ENCODE measurements at regions not wholly inside any gene's neighbourhood (a gene's known extent, or its start where the extent isn't known, plus 50 kb on each side); places are given as distances from the start of the nearest gene placed in this dataset.

DNA sequence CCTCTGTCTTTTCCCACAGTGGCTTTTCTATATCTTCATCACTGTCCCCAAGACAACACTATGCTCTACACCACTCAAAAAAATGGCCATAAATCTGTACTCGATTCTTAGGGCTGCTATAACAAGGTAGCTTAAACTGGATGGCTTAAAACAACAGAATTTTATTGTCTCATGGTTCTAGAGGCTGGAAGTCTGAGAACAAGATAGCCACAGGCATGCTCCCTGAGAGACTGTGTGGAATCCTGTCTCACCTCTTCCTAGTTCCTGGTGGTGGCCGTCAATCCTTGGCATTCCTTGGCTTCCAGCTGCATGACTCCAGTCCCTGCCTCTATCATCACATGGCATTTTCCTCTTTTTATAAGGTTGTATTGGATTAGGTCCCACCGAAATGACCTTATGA is 70.7 kb upstream of the DCLK2 start:
- Mint-ChIP-seq H3K27me3 (ENCODE audit: insufficient read depth, low read depth, poor library complexity) (no peaks in the 10 kb centered on the region), H3K36me3 (ENCODE audit: low read depth) (no peaks in the 10 kb centered on the region), H3K4me1 (peaks cover 18% of the 10 kb centered on the region), H3K27ac (no peak overlapping the region), H3K9me3 (no peaks in the 10 kb centered on the region), H3K4me3 (no peak overlapping the region)
- Histone ChIP-seq H3K9me2 (ENCODE audit: insufficient read depth) (no peaks in the 10 kb centered on the region), H2AFZ (no peak overlapping the region), H3K36me3 (ENCODE audit: insufficient read depth) (no peaks in the 10 kb centered on the region), H3F3A (replicated peaks; ENCODE audit: low read depth) (no peaks in the 10 kb centered on the region), H3K4me2 (no peak overlapping the region), H3K4me1 (ENCODE audit: insufficient read depth) (peaks cover 21% of the 10 kb centered on the region), H4K20me1 (replicated peaks; ENCODE audit: insufficient read depth) (no peaks in the 10 kb centered on the region), H3K79me2 (replicated peaks; ENCODE audit: insufficient read depth) (no peaks in the 10 kb centered on the region), H3K27ac (ENCODE audit: low read depth) (no peak overlapping the region), H3K27me3 (ENCODE audit: insufficient read depth) (no peaks in the 10 kb centered on the region), H3K4me3 (no peak overlapping the region)
- DNase-seq (ENCODE audit: low spot score): no peak
- no peak for TF ChIP-seq ZNF114 (CRISPR knock-in tag; IDR thresholded peaks at IDR 0.05)
- TF ChIP-seq STAT1 (IDR thresholded peaks at IDR 0.05; ENCODE audit: unreplicated experiment): no peak
- 0 out of 2 replicates have a peak, but pooled peaks have one; percentile 5 for TF ChIP-seq ZNF462 (CRISPR knock-in tag; IDR thresholded peaks at IDR 0.05)
- TF ChIP-seq CTCF (conservative IDR thresholded peaks at IDR 0.05; ENCODE audit: low read depth in 2 of 2): no peak
- ATAC-seq: no peak

DNA sequence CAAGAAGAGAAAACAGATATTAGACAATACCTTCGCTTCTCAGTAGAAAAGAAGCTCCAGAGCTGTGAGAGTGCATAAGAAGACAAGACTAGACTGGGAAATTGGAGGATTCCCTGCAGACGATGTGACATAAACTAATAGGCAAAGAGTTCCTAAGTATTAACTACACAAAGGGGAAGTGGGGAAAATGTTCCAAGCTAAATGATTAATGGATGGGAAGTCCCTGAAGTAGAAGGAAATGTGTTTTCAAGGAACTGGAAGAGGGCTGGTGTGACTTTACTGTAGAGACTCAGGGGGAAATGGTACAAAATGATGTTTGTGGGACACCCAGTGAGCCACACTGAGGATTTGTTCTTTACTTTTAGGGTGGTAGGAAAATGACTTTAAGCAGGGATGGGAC is 69.7 kb upstream of the DCLK2 start:
- no peak overlapping the region for H3K4me3 Mint-ChIP-seq
- Histone ChIP-seq H3K4me1 (ENCODE audit: insufficient read depth) (peaks cover 21% of the 10 kb centered on the region), H3K27ac (ENCODE audit: low read depth) (no peak overlapping the region), H3K79me2 (replicated peaks; ENCODE audit: insufficient read depth) (no peaks in the 10 kb centered on the region), H3K4me2 (no peak overlapping the region), H3K9me2 (ENCODE audit: insufficient read depth) (no peaks in the 10 kb centered on the region), H2AFZ (no peak overlapping the region), H4K20me1 (replicated peaks; ENCODE audit: insufficient read depth) (no peaks in the 10 kb centered on the region), H3F3A (replicated peaks; ENCODE audit: low read depth) (no peaks in the 10 kb centered on the region), H3K27me3 (ENCODE audit: insufficient read depth) (no peaks in the 10 kb centered on the region), H3K36me3 (ENCODE audit: insufficient read depth) (no peaks in the 10 kb centered on the region), H3K4me3 (no peak overlapping the region)
- DNase-seq (ENCODE audit: low spot score): no peak
- no peaks in the 10 kb centered on the region for H3K9me3 Mint-ChIP-seq
- H3K27ac Mint-ChIP-seq: no peak overlapping the region
- no peaks in the 10 kb centered on the region for H3K27me3 Mint-ChIP-seq (ENCODE audit: insufficient read depth, low read depth, poor library complexity)
- H3K36me3 Mint-ChIP-seq (ENCODE audit: low read depth): no peaks in the 10 kb centered on the region
- ATAC-seq: no peak
- H3K4me1 Mint-ChIP-seq: peaks cover 15% of the 10 kb centered on the region
- no peak for TF ChIP-seq POLR2AphosphoS5 (IDR thresholded peaks at IDR 0.05; ENCODE audit: low read depth)
- no peak for TF ChIP-seq STAT1 (IDR thresholded peaks at IDR 0.05; ENCODE audit: unreplicated experiment)
- no peak for TF ChIP-seq ZNF331 (CRISPR knock-in tag; IDR thresholded peaks at IDR 0.05; ENCODE audit: low read depth)
- no peak for TF ChIP-seq EZH2phosphoT487 (IDR thresholded peaks at IDR 0.05; ENCODE audit: unreplicated experiment)
- TF ChIP-seq, protein P1, sequence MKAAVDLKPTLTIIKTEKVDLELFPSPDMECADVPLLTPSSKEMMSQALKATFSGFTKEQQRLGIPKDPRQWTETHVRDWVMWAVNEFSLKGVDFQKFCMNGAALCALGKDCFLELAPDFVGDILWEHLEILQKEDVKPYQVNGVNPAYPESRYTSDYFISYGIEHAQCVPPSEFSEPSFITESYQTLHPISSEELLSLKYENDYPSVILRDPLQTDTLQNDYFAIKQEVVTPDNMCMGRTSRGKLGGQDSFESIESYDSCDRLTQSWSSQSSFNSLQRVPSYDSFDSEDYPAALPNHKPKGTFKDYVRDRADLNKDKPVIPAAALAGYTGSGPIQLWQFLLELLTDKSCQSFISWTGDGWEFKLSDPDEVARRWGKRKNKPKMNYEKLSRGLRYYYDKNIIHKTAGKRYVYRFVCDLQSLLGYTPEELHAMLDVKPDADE (IDR thresholded peaks at IDR 0.05): no peak
- TF ChIP-seq JUNB (IDR thresholded peaks at IDR 0.05; ENCODE audit: unreplicated experiment): no peak
- TF ChIP-seq REST (IDR thresholded peaks at IDR 0.05; ENCODE audit: unreplicated experiment): no peak
